Spleen (tissue), 7 donors: ENCODE measurements at regions not wholly inside any gene's neighbourhood (a gene's known extent, or its start where the extent isn't known, plus 50 kb on each side); places are given as distances from the start of the nearest gene placed in this dataset.

ENCODE experiments used
- POLR2A ChIP-seq, 3 donors: fragments of 450-650 bp; IDR thresholded peaks; one replicate each; pipeline ENCODE4 v1.5.1; 2017; ENCODE audit warnings: antibody characterized with exemption in 3 of 3, mild to moderate bottlenecking in 1 of 3
- TF ChIP-seq, protein P1 (sequence below), 11 experiments: fragments of 200-600 bp in 7 of 11; fragments of 450-650 bp in 4 of 11; sonication (generic) in 4 of 11; IDR thresholded peaks in 8 of 11; conservative IDR thresholded peaks in 3 of 11; 1 replicate in 7 of 11; 2 replicates in 4 of 11; pipeline versions ENCODE4 v1.4.0 to v1.8.0; 2016 to 2021; ENCODE audit warnings: antibody characterized with exemption in 11 of 11, inconsistent platforms in 4 of 11, mild to moderate bottlenecking in 1 of 11
- donor health status: DM: no; HTN: no; CAD: no; lungs with moderate emphysema.
- donor health status: DM: no; HTN: no; CAD: no.
- donor health status: DM: no; HTN: no; CAD: no.

GRCh38 chr9:11144746-11145145 is 531.9 kb upstream of the PTPRD start:
- TF ChIP-seq POLR2A (IDR thresholded peaks at IDR 0.05), result no peak
- TF ChIP-seq, protein P1, sequence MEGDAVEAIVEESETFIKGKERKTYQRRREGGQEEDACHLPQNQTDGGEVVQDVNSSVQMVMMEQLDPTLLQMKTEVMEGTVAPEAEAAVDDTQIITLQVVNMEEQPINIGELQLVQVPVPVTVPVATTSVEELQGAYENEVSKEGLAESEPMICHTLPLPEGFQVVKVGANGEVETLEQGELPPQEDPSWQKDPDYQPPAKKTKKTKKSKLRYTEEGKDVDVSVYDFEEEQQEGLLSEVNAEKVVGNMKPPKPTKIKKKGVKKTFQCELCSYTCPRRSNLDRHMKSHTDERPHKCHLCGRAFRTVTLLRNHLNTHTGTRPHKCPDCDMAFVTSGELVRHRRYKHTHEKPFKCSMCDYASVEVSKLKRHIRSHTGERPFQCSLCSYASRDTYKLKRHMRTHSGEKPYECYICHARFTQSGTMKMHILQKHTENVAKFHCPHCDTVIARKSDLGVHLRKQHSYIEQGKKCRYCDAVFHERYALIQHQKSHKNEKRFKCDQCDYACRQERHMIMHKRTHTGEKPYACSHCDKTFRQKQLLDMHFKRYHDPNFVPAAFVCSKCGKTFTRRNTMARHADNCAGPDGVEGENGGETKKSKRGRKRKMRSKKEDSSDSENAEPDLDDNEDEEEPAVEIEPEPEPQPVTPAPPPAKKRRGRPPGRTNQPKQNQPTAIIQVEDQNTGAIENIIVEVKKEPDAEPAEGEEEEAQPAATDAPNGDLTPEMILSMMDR (IDR thresholded peaks at IDR 0.05 in 8 of 11, conservative IDR thresholded peaks at IDR 0.05 in 3 of 11), result no peak
